ENCODE measurements at regions not wholly inside any gene's neighbourhood (a gene's known extent, or its start where the extent isn't known, plus 50 kb on each side); places are given as distances from the start of the nearest gene placed in this dataset.

DNA sequence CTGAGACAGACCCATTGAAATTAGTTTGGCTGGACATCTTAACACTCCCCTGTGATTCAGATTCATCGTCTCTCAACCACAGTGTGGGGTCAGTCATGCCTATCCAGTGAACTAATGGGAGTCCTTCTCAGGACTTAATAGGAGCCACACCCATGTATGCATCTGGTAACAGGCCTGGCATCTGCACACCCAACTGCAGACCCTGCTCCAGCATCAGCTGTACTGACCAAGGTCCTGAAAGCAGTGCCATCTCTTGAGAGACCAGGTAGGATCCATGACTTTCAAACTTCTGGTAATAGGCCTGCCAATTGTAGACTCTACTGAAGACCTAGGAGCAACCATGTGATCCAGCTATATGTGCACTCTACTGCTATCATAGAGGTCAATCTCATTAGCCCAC is 363.6 kb upstream of the POU3F2 start (continued):
- TF ChIP-seq, protein P1, sequence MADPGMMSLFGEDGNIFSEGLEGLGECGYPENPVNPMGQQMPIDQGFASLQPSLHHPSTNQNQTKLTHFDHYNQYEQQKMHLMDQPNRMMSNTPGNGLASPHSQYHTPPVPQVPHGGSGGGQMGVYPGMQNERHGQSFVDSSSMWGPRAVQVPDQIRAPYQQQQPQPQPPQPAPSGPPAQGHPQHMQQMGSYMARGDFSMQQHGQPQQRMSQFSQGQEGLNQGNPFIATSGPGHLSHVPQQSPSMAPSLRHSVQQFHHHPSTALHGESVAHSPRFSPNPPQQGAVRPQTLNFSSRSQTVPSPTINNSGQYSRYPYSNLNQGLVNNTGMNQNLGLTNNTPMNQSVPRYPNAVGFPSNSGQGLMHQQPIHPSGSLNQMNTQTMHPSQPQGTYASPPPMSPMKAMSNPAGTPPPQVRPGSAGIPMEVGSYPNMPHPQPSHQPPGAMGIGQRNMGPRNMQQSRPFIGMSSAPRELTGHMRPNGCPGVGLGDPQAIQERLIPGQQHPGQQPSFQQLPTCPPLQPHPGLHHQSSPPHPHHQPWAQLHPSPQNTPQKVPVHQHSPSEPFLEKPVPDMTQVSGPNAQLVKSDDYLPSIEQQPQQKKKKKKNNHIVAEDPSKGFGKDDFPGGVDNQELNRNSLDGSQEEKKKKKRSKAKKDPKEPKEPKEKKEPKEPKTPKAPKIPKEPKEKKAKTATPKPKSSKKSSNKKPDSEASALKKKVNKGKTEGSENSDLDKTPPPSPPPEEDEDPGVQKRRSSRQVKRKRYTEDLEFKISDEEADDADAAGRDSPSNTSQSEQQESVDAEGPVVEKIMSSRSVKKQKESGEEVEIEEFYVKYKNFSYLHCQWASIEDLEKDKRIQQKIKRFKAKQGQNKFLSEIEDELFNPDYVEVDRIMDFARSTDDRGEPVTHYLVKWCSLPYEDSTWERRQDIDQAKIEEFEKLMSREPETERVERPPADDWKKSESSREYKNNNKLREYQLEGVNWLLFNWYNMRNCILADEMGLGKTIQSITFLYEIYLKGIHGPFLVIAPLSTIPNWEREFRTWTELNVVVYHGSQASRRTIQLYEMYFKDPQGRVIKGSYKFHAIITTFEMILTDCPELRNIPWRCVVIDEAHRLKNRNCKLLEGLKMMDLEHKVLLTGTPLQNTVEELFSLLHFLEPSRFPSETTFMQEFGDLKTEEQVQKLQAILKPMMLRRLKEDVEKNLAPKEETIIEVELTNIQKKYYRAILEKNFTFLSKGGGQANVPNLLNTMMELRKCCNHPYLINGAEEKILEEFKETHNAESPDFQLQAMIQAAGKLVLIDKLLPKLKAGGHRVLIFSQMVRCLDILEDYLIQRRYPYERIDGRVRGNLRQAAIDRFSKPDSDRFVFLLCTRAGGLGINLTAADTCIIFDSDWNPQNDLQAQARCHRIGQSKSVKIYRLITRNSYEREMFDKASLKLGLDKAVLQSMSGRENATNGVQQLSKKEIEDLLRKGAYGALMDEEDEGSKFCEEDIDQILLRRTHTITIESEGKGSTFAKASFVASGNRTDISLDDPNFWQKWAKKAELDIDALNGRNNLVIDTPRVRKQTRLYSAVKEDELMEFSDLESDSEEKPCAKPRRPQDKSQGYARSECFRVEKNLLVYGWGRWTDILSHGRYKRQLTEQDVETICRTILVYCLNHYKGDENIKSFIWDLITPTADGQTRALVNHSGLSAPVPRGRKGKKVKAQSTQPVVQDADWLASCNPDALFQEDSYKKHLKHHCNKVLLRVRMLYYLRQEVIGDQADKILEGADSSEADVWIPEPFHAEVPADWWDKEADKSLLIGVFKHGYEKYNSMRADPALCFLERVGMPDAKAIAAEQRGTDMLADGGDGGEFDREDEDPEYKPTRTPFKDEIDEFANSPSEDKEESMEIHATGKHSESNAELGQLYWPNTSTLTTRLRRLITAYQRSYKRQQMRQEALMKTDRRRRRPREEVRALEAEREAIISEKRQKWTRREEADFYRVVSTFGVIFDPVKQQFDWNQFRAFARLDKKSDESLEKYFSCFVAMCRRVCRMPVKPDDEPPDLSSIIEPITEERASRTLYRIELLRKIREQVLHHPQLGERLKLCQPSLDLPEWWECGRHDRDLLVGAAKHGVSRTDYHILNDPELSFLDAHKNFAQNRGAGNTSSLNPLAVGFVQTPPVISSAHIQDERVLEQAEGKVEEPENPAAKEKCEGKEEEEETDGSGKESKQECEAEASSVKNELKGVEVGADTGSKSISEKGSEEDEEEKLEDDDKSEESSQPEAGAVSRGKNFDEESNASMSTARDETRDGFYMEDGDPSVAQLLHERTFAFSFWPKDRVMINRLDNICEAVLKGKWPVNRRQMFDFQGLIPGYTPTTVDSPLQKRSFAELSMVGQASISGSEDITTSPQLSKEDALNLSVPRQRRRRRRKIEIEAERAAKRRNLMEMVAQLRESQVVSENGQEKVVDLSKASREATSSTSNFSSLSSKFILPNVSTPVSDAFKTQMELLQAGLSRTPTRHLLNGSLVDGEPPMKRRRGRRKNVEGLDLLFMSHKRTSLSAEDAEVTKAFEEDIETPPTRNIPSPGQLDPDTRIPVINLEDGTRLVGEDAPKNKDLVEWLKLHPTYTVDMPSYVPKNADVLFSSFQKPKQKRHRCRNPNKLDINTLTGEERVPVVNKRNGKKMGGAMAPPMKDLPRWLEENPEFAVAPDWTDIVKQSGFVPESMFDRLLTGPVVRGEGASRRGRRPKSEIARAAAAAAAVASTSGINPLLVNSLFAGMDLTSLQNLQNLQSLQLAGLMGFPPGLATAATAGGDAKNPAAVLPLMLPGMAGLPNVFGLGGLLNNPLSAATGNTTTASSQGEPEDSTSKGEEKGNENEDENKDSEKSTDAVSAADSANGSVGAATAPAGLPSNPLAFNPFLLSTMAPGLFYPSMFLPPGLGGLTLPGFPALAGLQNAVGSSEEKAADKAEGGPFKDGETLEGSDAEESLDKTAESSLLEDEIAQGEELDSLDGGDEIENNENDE (IDR thresholded peaks at IDR 0.05; ENCODE audit: insufficient replicate concordance, low read length) = no peak
- TF ChIP-seq EGR1 (IDR thresholded peaks at IDR 0.05; ENCODE audit: borderline replicate concordance, low read depth, low read length) (no peak), CHD2 (IDR thresholded peaks at IDR 0.05; ENCODE audit: low read length) (no peak)
